ENCODE measurements at regions not wholly inside any gene's neighbourhood (a gene's known extent, or its start where the extent isn't known, plus 50 kb on each side); places are given as distances from the start of the nearest gene placed in this dataset.

DNA sequence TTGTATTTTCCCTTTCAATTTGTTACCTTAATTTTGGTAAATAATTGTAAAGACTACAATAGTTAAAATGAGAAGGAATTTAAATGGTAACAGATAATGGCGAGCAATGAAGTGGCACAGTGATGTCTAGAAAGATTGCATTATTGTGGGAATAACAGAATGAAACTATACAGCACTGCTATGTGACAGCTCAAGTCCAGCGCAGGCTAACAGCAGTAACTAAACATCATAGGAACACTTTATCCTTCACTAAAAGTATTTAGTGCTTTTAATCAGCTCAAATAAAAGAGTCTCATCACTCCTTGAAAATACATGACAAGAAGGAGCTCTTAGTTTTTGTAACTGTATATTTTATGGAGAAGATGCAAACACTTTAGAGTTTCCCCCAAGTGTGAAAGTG, 190.8 kb downstream of the TENT5A start:
- TF ChIP-seq, protein P1, sequence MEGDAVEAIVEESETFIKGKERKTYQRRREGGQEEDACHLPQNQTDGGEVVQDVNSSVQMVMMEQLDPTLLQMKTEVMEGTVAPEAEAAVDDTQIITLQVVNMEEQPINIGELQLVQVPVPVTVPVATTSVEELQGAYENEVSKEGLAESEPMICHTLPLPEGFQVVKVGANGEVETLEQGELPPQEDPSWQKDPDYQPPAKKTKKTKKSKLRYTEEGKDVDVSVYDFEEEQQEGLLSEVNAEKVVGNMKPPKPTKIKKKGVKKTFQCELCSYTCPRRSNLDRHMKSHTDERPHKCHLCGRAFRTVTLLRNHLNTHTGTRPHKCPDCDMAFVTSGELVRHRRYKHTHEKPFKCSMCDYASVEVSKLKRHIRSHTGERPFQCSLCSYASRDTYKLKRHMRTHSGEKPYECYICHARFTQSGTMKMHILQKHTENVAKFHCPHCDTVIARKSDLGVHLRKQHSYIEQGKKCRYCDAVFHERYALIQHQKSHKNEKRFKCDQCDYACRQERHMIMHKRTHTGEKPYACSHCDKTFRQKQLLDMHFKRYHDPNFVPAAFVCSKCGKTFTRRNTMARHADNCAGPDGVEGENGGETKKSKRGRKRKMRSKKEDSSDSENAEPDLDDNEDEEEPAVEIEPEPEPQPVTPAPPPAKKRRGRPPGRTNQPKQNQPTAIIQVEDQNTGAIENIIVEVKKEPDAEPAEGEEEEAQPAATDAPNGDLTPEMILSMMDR (IDR thresholded peaks at IDR 0.05) = no peak
- no peak for TF ChIP-seq POLR2A (IDR thresholded peaks at IDR 0.05)
